ENCODE measurements at regions not wholly inside any gene's neighbourhood (a gene's known extent, or its start where the extent isn't known, plus 50 kb on each side); places are given as distances from the start of the nearest gene placed in this dataset.
"Not testable (repeated sequence)": the region's sequence is repeated elsewhere in the genome, so short reads cannot be mapped to it uniquely, and the experiment has no call there.

DNA sequence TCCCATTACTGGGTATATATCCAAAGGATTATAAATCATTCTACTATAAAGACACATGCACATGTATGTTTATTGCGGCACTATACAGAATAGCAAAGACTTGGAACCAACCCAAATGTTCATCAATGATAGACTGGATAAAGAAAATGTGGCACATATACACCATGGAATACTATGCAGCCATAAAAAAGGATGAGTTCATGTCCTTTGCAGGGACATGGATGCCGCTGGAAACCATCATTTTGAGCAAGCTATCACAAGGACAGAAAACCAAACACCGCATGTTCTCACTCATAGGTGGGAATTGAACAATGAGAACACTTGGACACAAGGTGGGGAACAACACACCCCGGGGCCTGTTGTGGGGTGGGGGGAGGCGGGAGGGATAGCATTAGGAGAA, 57.0 kb upstream of the NEUROD1 start:
- H3K4me2 ChIP-seq (ENCODE audit: extremely low read depth, insufficient read depth, low read length); H4K20me1 ChIP-seq (ENCODE audit: control insufficient read depth, extremely low read depth, insufficient read depth, low read length); H2AFZ ChIP-seq (ENCODE audit: low read length); H3K36me3 ChIP-seq (ENCODE audit: control insufficient read depth, insufficient read depth, low read length); H3K79me2 ChIP-seq (ENCODE audit: control insufficient read depth, insufficient read depth, low read length); H3K9ac ChIP-seq (ENCODE audit: insufficient read depth, low read length); H3K27ac ChIP-seq (ENCODE audit: insufficient read depth, low read length); H3K9me3 ChIP-seq (ENCODE audit: control insufficient read depth, insufficient read depth, low read depth, low read length); H3K27me3 ChIP-seq (ENCODE audit: control insufficient read depth, insufficient read depth, low read length); H3K4me1 ChIP-seq (ENCODE audit: control insufficient read depth, extremely low read depth, insufficient read depth, low read length); H3K4me3 ChIP-seq (replicated peaks in 1 of 4; ENCODE audit: control extremely low read depth in 1 of 4, insufficient read depth in 1 of 4, low read depth in 3 of 4, low read length in 4 of 4); DNase-seq (ENCODE audit: low read depth in 2 of 2): not testable (repeated sequence)

DNA sequence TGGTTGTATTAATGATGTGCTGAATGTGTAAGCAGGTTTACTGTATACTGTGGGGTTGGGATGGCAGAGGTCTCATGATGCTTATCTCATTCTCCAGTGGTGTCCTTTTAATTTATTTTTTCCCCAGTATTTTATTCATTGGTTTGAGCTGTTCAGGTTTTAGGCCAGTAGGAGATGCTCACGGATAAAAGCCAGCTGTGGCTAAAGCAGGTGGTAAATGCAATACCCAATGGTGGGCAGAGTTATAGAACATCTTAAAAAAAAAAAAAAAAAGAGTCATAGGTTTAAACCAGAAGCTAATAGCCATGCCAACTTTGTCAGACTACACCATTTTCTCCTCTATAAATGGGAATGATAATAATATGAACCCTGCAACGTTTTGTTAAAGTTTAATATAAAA, 57.8 kb upstream of the NEUROD1 start:
- H3K4me2 ChIP-seq (ENCODE audit: extremely low read depth, insufficient read depth, low read length): no peak overlapping the region
- no peak overlapping the region for H3K9ac ChIP-seq (ENCODE audit: insufficient read depth, low read length)
- H3K27me3 ChIP-seq (ENCODE audit: control insufficient read depth, insufficient read depth, low read length): no peaks in the 10 kb centered on the region
- H3K4me3 ChIP-seq (replicated peaks in 1 of 4; ENCODE audit: control extremely low read depth in 1 of 4, insufficient read depth in 1 of 4, low read depth in 3 of 4, low read length in 4 of 4): no peak overlapping the region
- no peak overlapping the region for H2AFZ ChIP-seq (ENCODE audit: low read length)
- TF ChIP-seq EZH2 (IDR thresholded peaks at IDR 0.05; ENCODE audit: low read length, missing control alignments): no peak
- TF ChIP-seq, protein P1, sequence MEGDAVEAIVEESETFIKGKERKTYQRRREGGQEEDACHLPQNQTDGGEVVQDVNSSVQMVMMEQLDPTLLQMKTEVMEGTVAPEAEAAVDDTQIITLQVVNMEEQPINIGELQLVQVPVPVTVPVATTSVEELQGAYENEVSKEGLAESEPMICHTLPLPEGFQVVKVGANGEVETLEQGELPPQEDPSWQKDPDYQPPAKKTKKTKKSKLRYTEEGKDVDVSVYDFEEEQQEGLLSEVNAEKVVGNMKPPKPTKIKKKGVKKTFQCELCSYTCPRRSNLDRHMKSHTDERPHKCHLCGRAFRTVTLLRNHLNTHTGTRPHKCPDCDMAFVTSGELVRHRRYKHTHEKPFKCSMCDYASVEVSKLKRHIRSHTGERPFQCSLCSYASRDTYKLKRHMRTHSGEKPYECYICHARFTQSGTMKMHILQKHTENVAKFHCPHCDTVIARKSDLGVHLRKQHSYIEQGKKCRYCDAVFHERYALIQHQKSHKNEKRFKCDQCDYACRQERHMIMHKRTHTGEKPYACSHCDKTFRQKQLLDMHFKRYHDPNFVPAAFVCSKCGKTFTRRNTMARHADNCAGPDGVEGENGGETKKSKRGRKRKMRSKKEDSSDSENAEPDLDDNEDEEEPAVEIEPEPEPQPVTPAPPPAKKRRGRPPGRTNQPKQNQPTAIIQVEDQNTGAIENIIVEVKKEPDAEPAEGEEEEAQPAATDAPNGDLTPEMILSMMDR (conservative IDR thresholded peaks at IDR 0.05 in 1 of 2, IDR thresholded peaks at IDR 0.05 in 1 of 2; ENCODE audit: low read depth in 1 of 2, low read length in 2 of 2): peak; percentile 20 to 22
- H3K36me3 ChIP-seq (ENCODE audit: control insufficient read depth, insufficient read depth, low read length): no peaks in the 10 kb centered on the region
- no peak overlapping the region for H3K27ac ChIP-seq (ENCODE audit: insufficient read depth, low read length)
- H3K4me1 ChIP-seq (ENCODE audit: control insufficient read depth, extremely low read depth, insufficient read depth, low read length): peaks cover 4% of the 10 kb centered on the region
- no peaks in the 10 kb centered on the region for H3K9me3 ChIP-seq (ENCODE audit: control insufficient read depth, insufficient read depth, low read depth, low read length)
- H4K20me1 ChIP-seq (ENCODE audit: control insufficient read depth, extremely low read depth, insufficient read depth, low read length): no peaks in the 10 kb centered on the region
- DNase-seq (ENCODE audit: low read depth in 2 of 2): no peak
- no peaks in the 10 kb centered on the region for H3K79me2 ChIP-seq (ENCODE audit: control insufficient read depth, insufficient read depth, low read length)

DNA sequence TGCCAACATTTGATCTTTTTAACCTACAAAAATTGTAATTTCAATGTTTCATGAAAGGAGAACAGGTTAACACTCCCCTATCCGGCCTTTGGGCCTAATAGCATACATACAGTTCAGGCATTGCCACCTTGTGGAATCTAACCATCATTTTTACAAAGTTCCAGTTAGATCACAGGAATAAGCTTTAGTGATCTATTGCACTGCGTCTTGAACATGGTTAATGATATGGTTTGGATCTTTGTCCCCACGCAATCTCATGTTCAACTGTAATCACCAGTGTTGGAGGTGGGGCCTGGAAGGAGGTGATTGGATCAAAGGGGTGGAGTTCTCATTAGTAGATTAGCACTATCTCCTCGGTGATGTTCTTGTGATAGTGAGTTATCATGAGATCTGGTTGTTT, 58.2 kb upstream of the NEUROD1 start:
- TF ChIP-seq, protein P1 (conservative IDR thresholded peaks at IDR 0.05 in 1 of 2, IDR thresholded peaks at IDR 0.05 in 1 of 2; ENCODE audit: low read depth in 1 of 2, low read length in 2 of 2): no peak
- no peak for TF ChIP-seq EZH2 (IDR thresholded peaks at IDR 0.05; ENCODE audit: low read length, missing control alignments)
- Histone ChIP-seq H3K79me2 (ENCODE audit: control insufficient read depth, insufficient read depth, low read length) (no peaks in the 10 kb centered on the region), H3K4me3 (replicated peaks in 1 of 4; ENCODE audit: control extremely low read depth in 1 of 4, insufficient read depth in 1 of 4, low read depth in 3 of 4, low read length in 4 of 4) (no peak overlapping the region), H3K36me3 (ENCODE audit: control insufficient read depth, insufficient read depth, low read length) (no peaks in the 10 kb centered on the region), H3K4me2 (ENCODE audit: extremely low read depth, insufficient read depth, low read length) (no peak overlapping the region), H3K4me1 (ENCODE audit: control insufficient read depth, extremely low read depth, insufficient read depth, low read length) (peaks cover 7% of the 10 kb centered on the region), H3K27me3 (ENCODE audit: control insufficient read depth, insufficient read depth, low read length) (no peaks in the 10 kb centered on the region), H2AFZ (ENCODE audit: low read length) (no peak overlapping the region), H3K9me3 (ENCODE audit: control insufficient read depth, insufficient read depth, low read depth, low read length) (no peaks in the 10 kb centered on the region), H4K20me1 (ENCODE audit: control insufficient read depth, extremely low read depth, insufficient read depth, low read length) (no peaks in the 10 kb centered on the region), H3K27ac (ENCODE audit: insufficient read depth, low read length) (no peak overlapping the region), H3K9ac (ENCODE audit: insufficient read depth, low read length) (no peak overlapping the region)
- no peak for DNase-seq (ENCODE audit: low read depth in 2 of 2)

All from fibroblast of lung (primary cell).